ENCODE measurements at regions not wholly inside any gene's neighbourhood (a gene's known extent, or its start where the extent isn't known, plus 50 kb on each side); places are given as distances from the start of the nearest gene placed in this dataset.

DNA sequence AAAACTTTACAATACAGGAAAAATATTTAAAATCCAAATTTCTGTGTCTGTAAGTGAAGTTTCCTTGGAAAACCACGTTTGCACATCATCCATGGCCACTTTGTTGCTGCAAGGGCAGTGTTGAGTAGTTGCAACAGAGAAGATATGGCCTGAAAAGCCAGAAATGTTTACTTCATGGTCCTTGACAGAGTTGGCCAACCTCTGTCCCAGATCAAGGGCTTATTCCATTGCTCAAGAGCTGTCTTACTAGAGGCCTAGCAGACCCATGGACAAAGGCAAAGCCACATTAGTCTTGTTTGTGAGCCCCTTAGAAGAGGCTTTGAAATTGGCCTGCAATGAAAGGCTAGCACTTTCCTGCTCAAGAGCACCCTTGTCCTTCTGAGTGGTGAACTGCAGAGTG, 119.4 kb downstream of the GAS1 start:
- TF ChIP-seq CTCF (IDR thresholded peaks at IDR 0.05; ENCODE audit: low read length) (no peak), EZH2 (IDR thresholded peaks at IDR 0.05; ENCODE audit: borderline replicate concordance, low read length) (no peak)

Data from OCI-LY1 (cell line).